H9 (cell line): ENCODE measurements at regions not wholly inside any gene's neighbourhood (a gene's known extent, or its start where the extent isn't known, plus 50 kb on each side); places are given as distances from the start of the nearest gene placed in this dataset.

ENCODE experiments used
- DNase-seq: peaks from one replicate; pipeline ENCODE4 v3.0.0-alpha.2; 2017
- H2AFZ ChIP-seq: one replicate; pipeline ENCODE4 v1.6.1; 2013; ENCODE audit warnings: mild to moderate bottlenecking, low read length, control low read depth, moderate library complexity
- H2AK5ac ChIP-seq: 2 replicates; pipeline ENCODE4 v1.6.1; 2013; ENCODE audit warnings: low read length, control low read depth, mixed read lengths; ENCODE audit not compliant: insufficient read length
- H2BK120ac ChIP-seq: one replicate; pipeline ENCODE4 v1.6.1; 2013; ENCODE audit warnings: low read depth, mild to moderate bottlenecking, low read length, control low read depth, inconsistent platforms; ENCODE audit not compliant: poor library complexity, severe bottlenecking
- H2BK12ac ChIP-seq: 2 replicates; pipeline ENCODE4 v1.6.1; 2013; ENCODE audit warnings: low read length, control low read depth, mixed read lengths, low read depth; ENCODE audit not compliant: insufficient read length
- H2BK15ac ChIP-seq: 2 replicates; pipeline ENCODE4 v1.6.1; 2013; ENCODE audit warnings: low read depth, low read length, control low read depth
- H2BK20ac ChIP-seq: one replicate; pipeline ENCODE4 v1.6.1; 2013; ENCODE audit warnings: low read depth, mild to moderate bottlenecking, low read length, control low read depth, inconsistent platforms; ENCODE audit not compliant: poor library complexity, severe bottlenecking
- H2BK5ac ChIP-seq: 2 replicates; pipeline ENCODE4 v1.6.1; 2013; ENCODE audit warnings: low read length, control low read depth, mixed read lengths; ENCODE audit not compliant: insufficient read length
- H3K14ac ChIP-seq: 2 replicates; pipeline ENCODE4 v1.6.1; 2013; ENCODE audit warnings: low read length, control low read depth; ENCODE audit not compliant: insufficient read depth
- H3K18ac ChIP-seq: 2 replicates; pipeline ENCODE4 v1.6.1; 2013; ENCODE audit warnings: low read depth, mild to moderate bottlenecking, mixed read lengths, low read length, control low read depth; ENCODE audit not compliant: insufficient read length
- H3K23ac ChIP-seq: 2 replicates; pipeline ENCODE4 v1.6.1; 2013; ENCODE audit warnings: low read length, control low read depth, mixed read lengths, low read depth; ENCODE audit not compliant: insufficient read length
- H3K23me2 ChIP-seq: 2 replicates; pipeline ENCODE4 v1.6.1; 2013; ENCODE audit warnings: low read depth, mild to moderate bottlenecking, mixed read lengths, low read length, control low read depth; ENCODE audit not compliant: insufficient read length, poor library complexity, severe bottlenecking
- H3K27ac ChIP-seq: 2 replicates; pipeline ENCODE4 v1.5.1; 2013; ENCODE audit warnings: low read length, control low read depth, mixed read lengths, low read depth; ENCODE audit not compliant: insufficient read length
- H3K27me3 ChIP-seq: 2 replicates; pipeline ENCODE4 v1.6.1; 2013; ENCODE audit warnings: low read length, control low read depth, inconsistent platforms; ENCODE audit not compliant: insufficient read depth
- H3K4ac ChIP-seq: 2 replicates; pipeline ENCODE4 v1.6.1; 2013; ENCODE audit warnings: low read depth, mild to moderate bottlenecking, control low read depth, inconsistent platforms, low read length, moderate library complexity
- H3K4me1 ChIP-seq: 2 replicates; pipeline ENCODE4 v1.6.1; 2013; ENCODE audit warnings: low read length, control low read depth, inconsistent platforms; ENCODE audit not compliant: insufficient read depth
- H3K4me2 ChIP-seq: 2 replicates; pipeline ENCODE4 v1.6.1; 2013; ENCODE audit warnings: low read length, control low read depth, mixed read lengths; ENCODE audit not compliant: insufficient read length, insufficient read depth
- H3K56ac ChIP-seq: 2 replicates; pipeline ENCODE4 v1.6.1; 2013; ENCODE audit warnings: low read depth, mild to moderate bottlenecking, mixed read lengths, low read length, control low read depth; ENCODE audit not compliant: insufficient read length
- H3K79me1 ChIP-seq: 2 replicates; pipeline ENCODE4 v1.6.1; 2013; ENCODE audit warnings: low read depth, mild to moderate bottlenecking, moderate library complexity, low read length, control low read depth, inconsistent platforms; ENCODE audit not compliant: insufficient read depth, poor library complexity, severe bottlenecking
- H3K79me2 ChIP-seq: 2 replicates; pipeline ENCODE4 v1.6.1; 2013; ENCODE audit warnings: low read length, control low read depth, inconsistent platforms; ENCODE audit not compliant: insufficient read depth
- H3K9ac ChIP-seq: 2 replicates; pipeline ENCODE4 v1.6.1; 2013; ENCODE audit warnings: low read length, control low read depth, mixed read lengths; ENCODE audit not compliant: insufficient read length; ENCODE audit errors: extremely low read depth
- H3K9me3 ChIP-seq: one replicate; pipeline ENCODE4 v1.6.1; 2013; ENCODE audit warnings: low read depth, low read length, inconsistent platforms; ENCODE audit not compliant: control insufficient read depth
- H3T11ph ChIP-seq: one replicate; pipeline ENCODE4 v1.6.1; 2013; ENCODE audit warnings: mild to moderate bottlenecking, low read length, control low read depth, inconsistent platforms
- H4K20me1 ChIP-seq: one replicate; pipeline ENCODE4 v1.6.1; 2013; ENCODE audit not compliant: control insufficient read depth, insufficient read length, insufficient read depth
- H4K5ac ChIP-seq: 2 replicates; pipeline ENCODE4 v1.6.1; 2013; ENCODE audit warnings: low read depth, mild to moderate bottlenecking, mixed read lengths, low read length, control low read depth; ENCODE audit not compliant: insufficient read length
- H4K8ac ChIP-seq: replicated peaks from 2 replicates; pipeline ENCODE4 v1.6.1; 2013; ENCODE audit warnings: low read length, control low read depth, mixed read lengths, low read depth; ENCODE audit not compliant: insufficient read length
- H4K91ac ChIP-seq: 2 replicates; pipeline ENCODE4 v1.6.1; 2013; ENCODE audit warnings: low read depth, mild to moderate bottlenecking, moderate library complexity, mixed read lengths, low read length, control low read depth; ENCODE audit not compliant: insufficient read length
- H3K27ac Mint-ChIP-seq, 3 experiments: 2 replicates in 2 of 3; 3 replicates in 1 of 3; pipeline ENCODE4 v1.8.0; 2020 to 2021; ENCODE audit warnings: mixed read lengths in 3 of 3, mild to moderate bottlenecking in 1 of 3, moderate library complexity in 1 of 3
- H3K27me3 Mint-ChIP-seq: 2 replicates; pipeline ENCODE4 v1.8.0; 2021; ENCODE audit warnings: low read depth, mild to moderate bottlenecking, moderate library complexity, mixed read lengths
- H3K36me3 Mint-ChIP-seq, 3 experiments: 2 replicates in 2 of 3; 3 replicates in 1 of 3; pipeline ENCODE4 v1.8.0; 2020 to 2021; ENCODE audit warnings: low read depth in 3 of 3, mixed read lengths in 3 of 3; ENCODE audit not compliant: insufficient read depth in 1 of 3
- H3K4me1 Mint-ChIP-seq, 2 experiments: 2 replicates each; pipeline ENCODE4 v1.8.0; 2020; ENCODE audit warnings: mixed read lengths in 2 of 2
- H3K4me3 Mint-ChIP-seq, 2 experiments: 2 replicates in 1 of 2; 3 replicates in 1 of 2; pipeline ENCODE4 v1.8.0; 2020 to 2021; ENCODE audit warnings: mild to moderate bottlenecking in 2 of 2, mixed read lengths in 2 of 2, moderate library complexity in 1 of 2
- H3K9me3 Mint-ChIP-seq, 2 experiments: 2 replicates in 1 of 2; 3 replicates in 1 of 2; pipeline ENCODE4 v1.8.0; 2020; ENCODE audit warnings: mild to moderate bottlenecking in 2 of 2, mixed read lengths in 2 of 2, moderate library complexity in 1 of 2
- WGBS: extraction: QIAGEN DNeasy Blood & Tissue Kit; methylation state at CpG from one replicate; pipeline ENCODE4 v1.1.7; 2013; ENCODE audit warnings: missing lambda C conversion rate, low lambda C conversion rate, mixed read lengths; ENCODE audit not compliant: insufficient read length; ENCODE audit errors: extremely low coverage; 5-methylcytosine and 5-hydroxymethylcytosine counted together
- TF ChIP-seq, protein P1 (sequence below): fragments of 200-600 bp; sonication (generic); conservative IDR thresholded peaks from 3 replicates; pipeline ENCODE4 v1.8.0; 2021; ENCODE audit warnings: antibody characterized with exemption, mild to moderate bottlenecking

DNA sequence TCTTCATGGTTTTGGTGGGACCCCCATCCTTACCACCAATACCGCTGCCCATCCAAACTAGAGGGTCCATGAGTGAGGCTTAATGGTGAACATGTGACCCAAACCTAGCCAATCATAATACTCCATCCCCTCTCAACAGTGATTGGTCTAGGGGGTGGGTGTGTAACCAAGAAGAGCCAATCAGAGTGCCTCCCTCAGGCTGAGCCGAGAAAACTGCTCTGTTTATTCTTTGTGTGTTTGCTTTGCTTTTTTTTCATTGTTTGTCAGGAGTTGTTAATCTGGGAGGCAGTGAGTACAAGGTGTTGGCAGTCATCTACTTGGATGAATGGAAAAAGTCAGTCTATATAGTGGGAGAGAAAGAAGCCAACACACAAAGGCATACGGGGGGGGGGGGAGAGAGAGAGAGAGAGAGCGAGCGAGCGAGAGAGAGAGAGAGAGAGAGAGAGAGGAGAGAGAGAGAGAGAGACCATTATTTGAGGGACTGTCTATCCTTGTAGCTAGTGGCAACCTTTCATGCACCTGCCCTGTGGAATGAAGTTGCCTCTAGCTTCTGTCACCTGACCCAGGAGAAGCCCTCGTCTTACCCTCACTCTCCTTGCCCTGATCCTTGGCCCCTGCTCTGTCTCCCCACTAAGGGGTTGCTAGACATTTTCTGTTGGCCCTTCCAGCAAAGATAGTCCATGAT lies 441.7 kb downstream of the TYW1 start:
- Histone ChIP-seq H4K8ac (no peak overlapping the region), H2BK5ac (no peak overlapping the region), H2BK12ac (no peak overlapping the region), H3K23me2 (no peaks in the 10 kb centered on the region), H3K79me2 (no peaks in the 10 kb centered on the region), H3K4ac (no peak overlapping the region), H4K91ac (no peak overlapping the region), H3K18ac (no peak overlapping the region), H3K56ac (no peak overlapping the region), H3K27ac (no peak overlapping the region), H3K9ac (no peak overlapping the region), H3K14ac (no peak overlapping the region), H3T11ph (no peak overlapping the region), H3K27me3 (no peaks in the 10 kb centered on the region), H2BK15ac (no peak overlapping the region), H4K5ac (no peak overlapping the region), H2BK20ac (no peak overlapping the region), H2BK120ac (no peak overlapping the region), H3K23ac (no peak overlapping the region), H3K79me1 (no peaks in the 10 kb centered on the region), H2AFZ (no peak overlapping the region), H3K4me2 (no peak overlapping the region), H2AK5ac (no peak overlapping the region), H3K4me1 (peaks cover 4% of the 10 kb centered on the region), H3K9me3 (peaks cover 4% of the 10 kb centered on the region), H4K20me1 (no peaks in the 10 kb centered on the region)
- Mint-ChIP-seq H3K9me3 (peaks cover 13 to 21% of the 10 kb centered on the region in 2 experiments), H3K36me3 (peaks cover 5 to 15% (median 10%) of the 10 kb centered on the region in 3 experiments), H3K27ac (peak overlapping the region in 2 of 3 experiments; percentile 44 to 65; a peak in 2 of 7 replicates), H3K4me3 (no peak overlapping the region), H3K27me3 (peaks cover 1% of the 10 kb centered on the region), H3K4me1 (peaks cover 23 to 25% of the 10 kb centered on the region in 2 experiments)
- TF ChIP-seq, protein P1, sequence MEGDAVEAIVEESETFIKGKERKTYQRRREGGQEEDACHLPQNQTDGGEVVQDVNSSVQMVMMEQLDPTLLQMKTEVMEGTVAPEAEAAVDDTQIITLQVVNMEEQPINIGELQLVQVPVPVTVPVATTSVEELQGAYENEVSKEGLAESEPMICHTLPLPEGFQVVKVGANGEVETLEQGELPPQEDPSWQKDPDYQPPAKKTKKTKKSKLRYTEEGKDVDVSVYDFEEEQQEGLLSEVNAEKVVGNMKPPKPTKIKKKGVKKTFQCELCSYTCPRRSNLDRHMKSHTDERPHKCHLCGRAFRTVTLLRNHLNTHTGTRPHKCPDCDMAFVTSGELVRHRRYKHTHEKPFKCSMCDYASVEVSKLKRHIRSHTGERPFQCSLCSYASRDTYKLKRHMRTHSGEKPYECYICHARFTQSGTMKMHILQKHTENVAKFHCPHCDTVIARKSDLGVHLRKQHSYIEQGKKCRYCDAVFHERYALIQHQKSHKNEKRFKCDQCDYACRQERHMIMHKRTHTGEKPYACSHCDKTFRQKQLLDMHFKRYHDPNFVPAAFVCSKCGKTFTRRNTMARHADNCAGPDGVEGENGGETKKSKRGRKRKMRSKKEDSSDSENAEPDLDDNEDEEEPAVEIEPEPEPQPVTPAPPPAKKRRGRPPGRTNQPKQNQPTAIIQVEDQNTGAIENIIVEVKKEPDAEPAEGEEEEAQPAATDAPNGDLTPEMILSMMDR, result no peak
- no peak for DNase-seq
- no CpG with 5 or more reads among the region's 7 CpGs for whole genome bisulfite sequencing
